GM18499 (cell line): ENCODE measurements at regions not wholly inside any gene's neighbourhood (a gene's known extent, or its start where the extent isn't known, plus 50 kb on each side); places are given as distances from the start of the nearest gene placed in this dataset.
A peak's percentile ranks its signal among the peaks of the same experiment; 100 is the strongest.

Experiments used
- ATAC-seq: cut with Tn5 transposase; IDR thresholded peaks from one replicate; pipeline ENCODE4 v1.9.1; 2021; ENCODE audit warnings: moderate number of reproducible peaks; ENCODE audit not compliant: insufficient read depth, unreplicated experiment

- ATAC-seq: no peak
Measured at GRCh38 chr5:159420940-159421339, 90.7 kb upstream of the IL12B start.

GRCh38 chr5:159422361-159422760 is 92.1 kb upstream of the IL12B start:
- ATAC-seq: no peak

- no peak for ATAC-seq
Measured at GRCh38 chr5:159422910-159423309, 92.6 kb upstream of the IL12B start.

DNA sequence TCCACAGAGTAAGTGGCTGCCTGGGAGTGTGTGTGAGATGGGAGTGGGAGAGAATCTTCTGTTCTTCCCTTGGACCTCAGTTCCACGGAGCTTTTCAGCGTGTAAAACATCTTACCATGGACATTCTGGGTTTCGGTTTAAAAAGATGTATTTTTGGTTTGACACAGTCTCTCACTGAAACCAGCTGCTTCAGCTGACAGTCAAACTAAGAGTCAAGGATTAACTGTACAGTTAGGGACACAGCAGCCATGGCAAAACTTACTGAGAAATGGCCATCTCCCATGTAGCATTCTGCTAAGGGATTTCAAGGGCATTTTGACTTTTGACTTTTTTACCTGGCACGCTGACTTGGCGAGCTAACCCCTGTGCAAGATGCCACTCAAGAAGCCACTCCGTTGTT is 93.8 kb upstream of the IL12B start:
- no peak for ATAC-seq

DNA sequence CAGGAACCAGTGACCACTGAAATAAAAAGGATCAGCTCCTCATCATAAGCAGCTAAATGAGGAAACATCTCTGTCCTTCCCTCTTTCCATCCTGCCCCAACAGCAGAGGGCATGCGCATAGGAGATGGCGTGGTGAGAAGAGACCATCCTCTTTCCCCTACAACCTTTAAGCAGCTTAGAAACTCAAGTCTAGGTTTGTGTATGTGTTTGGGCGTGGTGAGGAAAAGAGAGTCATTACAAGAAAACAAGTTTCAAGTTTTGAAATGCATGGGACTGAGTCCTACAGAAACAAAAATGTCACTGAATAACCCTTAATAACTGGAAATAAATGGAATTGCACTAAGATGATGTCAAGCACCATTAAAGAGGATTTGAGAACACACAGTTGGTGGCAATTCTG is 96.4 kb upstream of the IL12B start:
- no peak for ATAC-seq

GRCh38 chr5:159427180-159428012 is 97.1 kb upstream of the IL12B start:
- ATAC-seq: peak; percentile 69

- ATAC-seq: no peak
Measured at GRCh38 chr5:159430361-159431012, 100.2 kb upstream of the IL12B start.

DNA sequence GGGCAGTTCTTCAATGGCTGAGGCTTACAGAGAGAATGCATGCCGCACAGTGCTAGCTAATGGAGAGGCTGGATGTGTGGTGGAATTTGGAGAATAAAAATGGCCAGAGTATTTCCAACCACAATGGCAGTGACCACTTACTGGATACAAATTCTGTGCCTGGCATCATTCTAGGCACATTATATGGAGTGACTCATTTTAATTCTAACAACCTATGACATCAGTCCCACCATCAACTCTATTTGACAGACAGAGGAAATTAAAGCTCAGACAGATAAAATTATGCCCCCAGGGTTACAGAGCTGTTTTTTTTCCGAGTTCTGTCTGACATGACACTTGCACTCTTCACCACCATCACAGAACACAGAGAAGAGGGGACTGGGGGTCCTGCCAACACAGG is 105.6 kb upstream of the IL12B start:
- no peak for ATAC-seq

DNA sequence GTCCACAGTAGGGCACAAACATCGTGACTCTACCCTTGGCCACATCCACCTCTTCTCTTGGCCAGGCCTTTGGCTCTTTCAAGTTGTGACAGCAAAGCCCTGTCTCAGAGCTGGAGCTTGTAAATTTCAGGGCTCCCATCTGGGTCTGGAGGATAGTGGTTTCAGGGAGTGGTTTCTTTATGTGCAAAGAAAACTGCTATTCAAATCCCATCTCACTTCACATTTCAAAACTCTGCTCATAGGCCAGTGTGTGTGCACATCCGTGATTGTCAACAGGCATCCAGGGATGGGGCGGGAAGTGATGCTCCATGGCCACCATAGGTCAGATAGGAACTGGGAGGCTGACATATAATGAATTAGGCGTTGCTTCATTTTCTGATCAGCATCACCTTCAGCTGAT is 107.8 kb upstream of the IL12B start:
- no peak for ATAC-seq

DNA sequence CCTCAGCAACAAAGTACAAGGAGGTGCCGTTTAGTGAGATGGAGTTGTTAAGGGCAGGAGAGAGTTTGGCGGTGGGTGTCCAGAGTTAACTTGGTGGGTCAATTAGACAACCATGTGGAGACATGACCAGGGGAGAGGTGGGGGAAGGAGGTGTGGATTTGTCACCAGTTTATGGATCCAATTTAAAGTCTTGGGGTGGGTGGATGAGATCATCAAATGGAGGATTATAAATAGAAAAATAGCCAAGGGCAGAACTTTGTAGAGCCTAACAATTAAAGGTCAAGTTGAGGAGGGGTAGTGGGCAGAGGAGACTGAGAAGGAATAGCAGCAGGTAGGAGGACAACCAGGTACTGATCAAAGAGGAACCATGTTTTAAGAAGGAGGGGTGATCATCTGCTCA is 108.7 kb upstream of the IL12B start:
- ATAC-seq: no peak

DNA sequence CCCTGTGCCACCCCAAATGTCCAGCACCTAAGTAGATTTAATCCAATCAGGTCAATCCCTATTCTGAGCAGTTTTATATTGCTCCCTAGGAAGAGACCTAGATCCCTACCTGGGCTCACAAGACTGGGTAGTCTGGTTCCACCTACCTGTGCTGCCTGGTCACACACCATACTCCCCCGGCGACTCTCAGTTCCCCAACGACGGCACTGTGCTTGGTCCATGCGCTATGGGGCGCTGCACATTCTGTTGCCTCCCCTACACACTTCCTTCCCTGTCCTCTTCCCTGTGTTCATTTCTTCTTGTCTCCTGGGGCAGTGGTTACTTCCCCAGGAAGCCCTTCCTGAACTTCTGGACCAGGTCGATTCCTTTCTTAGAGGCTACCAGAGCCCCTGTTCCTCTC is 109.9 kb upstream of the IL12B start:
- no peak for ATAC-seq

DNA sequence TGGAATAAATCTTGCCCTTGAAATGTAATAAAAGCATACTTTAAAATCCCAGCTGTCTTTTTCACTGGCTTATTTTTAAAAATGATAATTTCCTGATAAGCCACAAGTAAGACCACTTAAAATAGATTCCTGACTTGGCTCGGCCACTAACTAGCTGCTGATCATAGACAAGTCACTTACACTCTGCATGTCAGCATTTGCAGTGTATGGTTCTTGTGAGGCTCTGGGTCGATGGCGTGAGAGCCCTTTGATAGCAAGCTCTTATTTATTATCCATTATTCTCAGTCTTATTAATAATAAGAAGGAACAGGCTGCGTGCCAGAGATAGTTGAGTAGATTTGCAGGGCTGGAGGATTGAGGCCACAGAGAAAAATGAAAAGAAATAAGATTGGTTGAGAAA is 110.7 kb upstream of the IL12B start:
- ATAC-seq: no peak

GRCh38 chr5:159441441-159441840 is 111.2 kb upstream of the IL12B start:
- ATAC-seq: no peak

GRCh38 chr5:159442206-159442850 is 112.0 kb upstream of the IL12B start:
- ATAC-seq: no peak

- ATAC-seq: no peak
Measured at GRCh38 chr5:159444441-159445082, 114.3 kb upstream of the IL12B start.

- no peak for ATAC-seq
Measured at GRCh38 chr5:159447116-159447515, 116.8 kb upstream of the IL12B start.

- no peak for ATAC-seq
Measured at GRCh38 chr5:159448841-159449407, 118.6 kb upstream of the IL12B start.

DNA sequence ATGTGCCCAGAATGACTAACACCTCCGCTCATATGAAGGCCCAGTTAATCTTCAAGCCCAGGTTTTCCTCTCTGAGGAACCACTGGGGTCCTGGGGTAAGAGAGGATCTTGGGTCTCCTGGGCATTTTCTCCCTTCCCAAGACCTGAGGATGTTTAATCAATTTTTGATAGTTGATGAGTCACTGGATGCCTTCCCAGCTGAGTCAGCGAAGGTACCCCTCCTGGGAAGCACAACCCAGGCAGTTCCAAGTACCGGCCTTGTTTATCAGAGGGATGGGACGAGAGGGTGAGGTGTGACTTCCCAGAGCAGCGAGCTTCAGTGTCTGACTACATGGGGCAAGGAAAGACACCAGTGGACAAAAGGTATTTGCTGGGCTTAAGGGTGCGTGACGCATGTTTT is 119.6 kb upstream of the IL12B start:
- ATAC-seq: no peak

- ATAC-seq: no peak
Measured at GRCh38 chr5:159450417-159450816, 120.1 kb upstream of the IL12B start.

DNA sequence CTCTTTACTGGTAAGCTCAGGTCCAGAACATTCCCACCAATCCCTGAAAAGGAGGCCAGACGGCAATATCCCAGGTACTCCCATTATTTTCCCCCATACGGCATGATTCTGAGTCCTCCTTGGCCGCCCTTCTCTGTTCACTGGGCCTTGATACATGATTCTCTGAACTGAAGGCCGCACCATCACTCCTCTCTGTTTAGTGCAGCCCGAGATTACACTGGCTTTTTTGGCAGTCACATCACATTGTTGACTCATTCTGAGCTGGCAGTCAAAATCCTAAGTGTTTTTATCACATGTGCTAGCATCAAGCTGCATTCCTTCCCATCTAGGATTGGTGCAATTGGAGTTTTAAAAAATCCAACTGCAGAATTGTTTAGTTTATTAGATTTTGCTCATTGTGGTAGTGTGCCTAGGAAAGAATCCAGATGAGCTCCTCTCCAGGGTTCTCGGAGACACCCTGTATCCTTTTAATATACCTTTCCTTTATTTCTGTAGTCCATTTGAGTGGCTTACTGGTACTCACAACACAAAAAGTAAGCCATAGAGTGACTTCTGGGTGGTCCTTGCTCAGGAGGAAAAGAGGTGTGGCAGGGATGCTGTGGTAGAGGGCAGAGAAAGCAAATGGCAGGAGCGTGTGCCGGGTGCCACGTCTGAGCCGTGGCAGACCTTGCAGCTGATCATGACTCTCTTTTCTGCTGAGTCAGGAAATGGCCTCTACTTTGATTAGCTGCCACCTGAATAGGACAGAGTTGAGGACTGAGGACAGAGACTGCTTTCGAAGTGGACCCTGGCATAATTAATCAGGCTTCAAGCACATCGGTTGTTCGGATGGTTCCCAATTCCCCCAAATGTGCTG is 121.1 kb upstream of the IL12B start:
- ATAC-seq: no peak
